Gastrocnemius medialis (tissue), 4 donors: ENCODE measurements at regions not wholly inside any gene's neighbourhood (a gene's known extent, or its start where the extent isn't known, plus 50 kb on each side); places are given as distances from the start of the nearest gene placed in this dataset.

Experiments used
- CTCF ChIP-seq, 5 experiments: fragments of 450-650 bp in 3 of 5; fragments of 200-600 bp in 2 of 5; sonication (generic) in 2 of 5; IDR thresholded peaks in 4 of 5; conservative IDR thresholded peaks in 1 of 5; 1 replicate in 4 of 5; 2 replicates in 1 of 5; pipeline ENCODE4 v1.5.1; 2016 to 2019; ENCODE audit warnings: antibody characterized with exemption in 5 of 5, mild to moderate bottlenecking in 3 of 5, moderate library complexity in 3 of 5
- POLR2A ChIP-seq, 2 donors: fragments of 450-650 bp; IDR thresholded peaks; one replicate each; pipeline ENCODE4 v1.6.1; 2017; ENCODE audit warnings: antibody characterized with exemption in 2 of 2, mild to moderate bottlenecking in 2 of 2, moderate library complexity in 2 of 2

- no peak for TF ChIP-seq CTCF (IDR thresholded peaks at IDR 0.05 in 4 of 5, conservative IDR thresholded peaks at IDR 0.05 in 1 of 5)
- TF ChIP-seq POLR2A (IDR thresholded peaks at IDR 0.05), result no peak
These were observed 213.4 kb downstream of the SPCS3 start for GRCh38 chr4:176533159-176533558.
